ENCODE measurements at regions not wholly inside any gene's neighbourhood (a gene's known extent, or its start where the extent isn't known, plus 50 kb on each side); places are given as distances from the start of the nearest gene placed in this dataset.
"Not testable (repeated sequence)": the region's sequence is repeated elsewhere in the genome, so short reads cannot be mapped to it uniquely, and the experiment has no call there.

DNA sequence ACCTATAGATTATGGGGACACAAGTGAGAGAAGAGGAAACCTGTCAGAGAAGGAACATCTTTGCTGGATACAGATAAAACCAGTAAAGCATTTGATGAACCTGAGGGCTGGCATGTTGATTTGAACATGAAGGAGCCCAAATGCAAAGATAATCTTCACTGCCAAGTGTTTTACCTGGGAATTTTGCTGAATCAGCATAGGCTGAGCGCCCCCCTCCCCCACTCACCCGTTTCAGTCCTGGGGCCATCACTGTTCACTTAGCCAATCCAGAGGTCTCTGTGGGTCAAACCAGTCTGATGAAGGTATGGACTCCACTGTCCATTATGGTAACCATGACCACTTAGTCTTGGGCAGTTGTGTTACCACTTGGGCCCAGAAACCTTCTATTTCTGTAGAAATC lies 466.0 kb upstream of the GRM7 start:
- POLR2A ChIA-PET (ENCODE audit: partially characterized antibody): no interaction called here
- H3K4me1 Mint-ChIP-seq: no peaks in the 10 kb centered on the region
- H3K27ac ChIP-seq (ENCODE audit: low read depth, low read length): no peak overlapping the region
- peaks cover 0 to 7% (median 1%) of the 10 kb centered on the region in 8 donors for H3K9me3 Mint-ChIP-seq
- H3K4me3 ChIP-seq (ENCODE audit: low read length in 2 of 2): no peak overlapping the region
- no peak overlapping the region for H3K4me3 Mint-ChIP-seq
- H3K27ac Mint-ChIP-seq: no peak overlapping the region
- intact Hi-C loops (cut with micrococcal nuclease): no loop called here
- no peaks in the 10 kb centered on the region for H3K9me3 ChIP-seq (ENCODE audit: control insufficient read depth in 1 of 2, low read length in 2 of 2)
- H3K4me1 ChIP-seq (ENCODE audit: insufficient read depth, low read length): no peaks in the 10 kb centered on the region
- CTCF ChIA-PET (ENCODE audit: partially characterized antibody): no interaction called here
- H3K27me3 ChIP-seq (ENCODE audit: insufficient read depth, low read length): no peaks in the 10 kb centered on the region
- H3K27me3 Mint-ChIP-seq: no peaks in the 10 kb centered on the region
- H3K36me3 Mint-ChIP-seq: no peaks in the 10 kb centered on the region
- no peaks in the 10 kb centered on the region for H3K36me3 ChIP-seq (ENCODE audit: insufficient read depth, low read length)
- DNase-seq: no peak

DNA sequence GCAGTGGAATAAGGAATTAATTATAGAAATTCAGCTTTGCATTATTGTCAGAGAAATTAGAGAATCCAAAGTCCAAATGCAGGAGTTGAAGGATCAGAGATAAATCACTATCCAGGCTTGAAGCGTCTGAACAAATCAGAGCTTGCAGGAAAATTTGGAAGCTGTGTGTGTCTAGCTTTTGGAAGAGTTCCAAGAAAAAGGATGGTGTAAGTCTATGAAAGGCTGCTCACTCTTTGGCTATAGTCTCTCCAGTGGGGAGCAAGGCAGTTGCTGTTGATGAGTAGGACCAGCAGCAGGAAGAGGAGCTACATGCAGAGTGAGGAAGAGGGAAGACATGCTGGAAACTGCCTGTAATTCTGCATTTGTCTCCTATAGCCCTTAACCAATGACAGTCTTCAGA lies 464.3 kb upstream of the GRM7 start:
- peaks cover 0 to 7% (median 1%) of the 10 kb centered on the region in 8 donors for H3K9me3 Mint-ChIP-seq
- H3K27me3 Mint-ChIP-seq: no peaks in the 10 kb centered on the region
- no peak for DNase-seq
- POLR2A ChIA-PET (ENCODE audit: partially characterized antibody): no interaction called here
- Histone ChIP-seq H3K27me3 (ENCODE audit: insufficient read depth, low read length) (no peaks in the 10 kb centered on the region), H3K9me3 (ENCODE audit: control insufficient read depth in 1 of 2, low read length in 2 of 2) (no peaks in the 10 kb centered on the region), H3K4me3 (ENCODE audit: low read length in 2 of 2) (no peak overlapping the region), H3K4me1 (ENCODE audit: insufficient read depth, low read length) (no peaks in the 10 kb centered on the region), H3K27ac (ENCODE audit: low read depth, low read length) (no peak overlapping the region), H3K36me3 (ENCODE audit: insufficient read depth, low read length) (no peaks in the 10 kb centered on the region)
- intact Hi-C loops (cut with micrococcal nuclease): no loop called here
- CTCF ChIA-PET (ENCODE audit: partially characterized antibody): no interaction called here
- no peak overlapping the region for H3K27ac Mint-ChIP-seq
- H3K4me1 Mint-ChIP-seq: no peaks in the 10 kb centered on the region
- no peaks in the 10 kb centered on the region for H3K36me3 Mint-ChIP-seq
- H3K4me3 Mint-ChIP-seq: no peak overlapping the region

DNA sequence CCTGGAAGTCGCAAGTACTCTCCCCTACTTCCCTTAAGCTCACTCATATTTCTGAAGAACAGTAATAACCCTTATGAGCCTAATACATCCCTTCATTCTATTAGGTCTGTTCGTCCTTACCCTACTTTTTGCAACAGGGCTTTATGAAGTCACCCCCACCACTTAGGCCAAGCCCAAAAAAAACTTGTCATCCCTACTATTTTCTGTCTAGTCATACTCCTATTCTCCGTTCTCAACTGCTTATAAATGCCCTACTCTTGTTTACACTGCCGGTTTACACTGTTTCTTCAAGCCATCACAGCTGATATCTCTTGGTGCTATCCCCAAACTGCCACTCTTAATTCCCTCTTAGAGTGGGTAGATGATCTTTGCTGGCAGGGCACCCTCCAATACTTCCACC lies 458.2 kb upstream of the GRM7 start:
- H3K27me3 ChIP-seq (ENCODE audit: insufficient read depth, low read length); CTCF ChIA-PET (ENCODE audit: partially characterized antibody); intact Hi-C loops (cut with micrococcal nuclease); H3K4me1 Mint-ChIP-seq; H3K36me3 Mint-ChIP-seq; H3K4me1 ChIP-seq (ENCODE audit: insufficient read depth, low read length); POLR2A ChIA-PET (ENCODE audit: partially characterized antibody); DNase-seq; H3K27ac ChIP-seq (ENCODE audit: low read depth, low read length); H3K27me3 Mint-ChIP-seq; H3K9me3 ChIP-seq (ENCODE audit: control insufficient read depth in 1 of 2, low read length in 2 of 2); H3K36me3 ChIP-seq (ENCODE audit: insufficient read depth, low read length); H3K4me3 ChIP-seq (ENCODE audit: low read length in 2 of 2); H3K4me3 Mint-ChIP-seq; H3K27ac Mint-ChIP-seq: not testable (repeated sequence)
- peaks cover 0 to 14% (median 4%) of the 10 kb centered on the region in 8 donors for H3K9me3 Mint-ChIP-seq

DNA sequence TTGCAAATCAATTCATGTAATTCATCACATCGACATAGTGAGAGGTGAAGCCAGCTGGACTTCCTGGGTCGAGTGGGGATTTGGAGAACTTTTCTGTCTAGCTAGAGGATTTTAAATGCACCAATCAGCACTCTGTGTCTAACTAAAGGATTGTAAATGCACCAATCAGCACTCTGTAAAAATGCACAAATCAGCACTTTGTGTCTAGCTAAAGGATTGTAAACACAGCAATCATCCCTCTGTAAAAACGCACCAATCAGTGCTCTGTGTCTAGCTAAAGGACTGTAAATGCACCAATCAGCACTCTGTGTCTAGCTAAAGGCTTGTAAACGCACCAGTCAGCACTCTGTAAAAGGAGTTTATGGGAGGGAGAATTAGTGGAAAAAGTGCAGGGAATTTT lies 454.0 kb upstream of the GRM7 start:
- intact Hi-C loops (cut with micrococcal nuclease); CTCF ChIA-PET (ENCODE audit: partially characterized antibody); H3K4me1 Mint-ChIP-seq; POLR2A ChIA-PET (ENCODE audit: partially characterized antibody); H3K27me3 ChIP-seq (ENCODE audit: insufficient read depth, low read length); H3K36me3 Mint-ChIP-seq; H3K4me1 ChIP-seq (ENCODE audit: insufficient read depth, low read length); H3K27ac ChIP-seq (ENCODE audit: low read depth, low read length); H3K27ac Mint-ChIP-seq; DNase-seq; H3K9me3 Mint-ChIP-seq; H3K9me3 ChIP-seq (ENCODE audit: control insufficient read depth in 1 of 2, low read length in 2 of 2); H3K4me3 Mint-ChIP-seq; H3K27me3 Mint-ChIP-seq; H3K36me3 ChIP-seq (ENCODE audit: insufficient read depth, low read length); H3K4me3 ChIP-seq (ENCODE audit: low read length in 2 of 2): not testable (repeated sequence)

DNA sequence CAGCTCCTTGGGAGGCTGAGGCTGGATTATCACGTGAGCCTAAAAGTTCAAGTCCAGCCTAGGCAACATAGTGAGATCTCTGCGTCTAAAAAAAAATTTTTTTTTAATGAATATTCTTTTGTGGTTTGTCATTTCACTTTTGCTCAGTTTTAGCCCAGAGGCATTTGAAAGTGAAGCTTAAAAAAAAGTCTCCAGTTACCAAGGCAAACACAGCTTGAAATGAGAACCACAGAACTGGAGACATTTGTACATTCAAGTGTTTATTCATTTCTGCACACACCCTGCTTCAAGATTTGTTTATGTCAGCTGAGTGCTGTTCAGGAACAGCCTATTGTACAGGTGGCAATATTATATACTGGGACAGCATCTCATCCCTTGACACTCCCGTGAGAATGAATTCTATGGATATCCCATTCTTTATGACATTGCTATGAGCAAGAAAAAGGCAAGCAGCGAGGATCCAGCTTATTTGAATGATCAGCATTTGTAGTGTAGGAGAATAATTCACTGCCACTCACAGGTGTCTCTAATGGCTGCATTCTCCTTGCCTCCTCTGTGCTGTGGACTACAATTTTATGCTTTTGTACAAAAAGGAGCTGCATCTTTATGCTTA lies 444.8 kb upstream of the GRM7 start:
- intact Hi-C loops (cut with micrococcal nuclease): no loop called here
- POLR2A ChIA-PET (ENCODE audit: partially characterized antibody): no interaction called here

DNA sequence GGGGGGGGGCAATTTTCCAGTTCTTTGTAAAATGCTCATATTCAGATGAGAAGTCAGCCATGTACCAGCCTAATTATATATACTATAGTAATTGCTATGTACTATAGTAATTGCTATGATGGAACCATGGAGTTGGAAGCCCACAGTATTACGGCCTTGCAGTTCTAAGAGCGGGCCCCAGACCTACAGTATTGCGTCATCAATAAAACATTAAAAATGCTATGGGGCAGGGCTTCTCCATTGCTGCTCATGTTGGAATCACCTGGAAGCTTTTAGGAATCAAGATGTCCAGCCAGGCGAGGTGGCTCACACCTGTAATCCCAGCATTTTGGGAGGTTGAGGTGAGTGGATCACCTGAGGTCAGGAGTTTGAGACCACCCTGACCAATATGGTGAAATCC lies 443.7 kb upstream of the GRM7 start:
- Mint-ChIP-seq H3K27ac (no peak overlapping the region), H3K27me3 (no peaks in the 10 kb centered on the region), H3K36me3 (no peaks in the 10 kb centered on the region), H3K4me3 (no peak overlapping the region), H3K4me1 (no peaks in the 10 kb centered on the region), H3K9me3 (peaks cover 0 to 7% (median 4%) of the 10 kb centered on the region in 8 donors)
- POLR2A ChIA-PET (ENCODE audit: partially characterized antibody): no interaction called here
- DNase-seq: no peak
- Histone ChIP-seq H3K9me3 (ENCODE audit: control insufficient read depth in 1 of 2, low read length in 2 of 2) (no peaks in the 10 kb centered on the region), H3K4me1 (ENCODE audit: insufficient read depth, low read length) (no peaks in the 10 kb centered on the region), H3K27ac (ENCODE audit: low read depth, low read length) (no peak overlapping the region), H3K36me3 (ENCODE audit: insufficient read depth, low read length) (no peaks in the 10 kb centered on the region), H3K27me3 (ENCODE audit: insufficient read depth, low read length) (no peaks in the 10 kb centered on the region), H3K4me3 (ENCODE audit: low read length in 2 of 2) (no peak overlapping the region)
- intact Hi-C loops (cut with micrococcal nuclease): no loop called here
- CTCF ChIA-PET (ENCODE audit: partially characterized antibody): no interaction called here

More for the DNA sequence above, 444.8 kb upstream of the GRM7 start:
- Histone ChIP-seq H3K27me3 (ENCODE audit: insufficient read depth, low read length) (no peaks in the 10 kb centered on the region), H3K9me3 (ENCODE audit: control insufficient read depth in 1 of 2, low read length in 2 of 2) (no peaks in the 10 kb centered on the region), H3K4me3 (ENCODE audit: low read length in 2 of 2) (no peak overlapping the region), H3K4me1 (ENCODE audit: insufficient read depth, low read length) (no peaks in the 10 kb centered on the region), H3K27ac (ENCODE audit: low read depth, low read length) (no peak overlapping the region), H3K36me3 (ENCODE audit: insufficient read depth, low read length) (no peaks in the 10 kb centered on the region)
- Mint-ChIP-seq H3K4me3 (no peak overlapping the region), H3K27ac (no peak overlapping the region), H3K36me3 (no peaks in the 10 kb centered on the region), H3K4me1 (no peaks in the 10 kb centered on the region), H3K27me3 (no peaks in the 10 kb centered on the region), H3K9me3 (peaks cover 0 to 7% (median 2%) of the 10 kb centered on the region in 8 donors)
- CTCF ChIA-PET (ENCODE audit: partially characterized antibody): no interaction called here
- DNase-seq: no peak

DNA sequence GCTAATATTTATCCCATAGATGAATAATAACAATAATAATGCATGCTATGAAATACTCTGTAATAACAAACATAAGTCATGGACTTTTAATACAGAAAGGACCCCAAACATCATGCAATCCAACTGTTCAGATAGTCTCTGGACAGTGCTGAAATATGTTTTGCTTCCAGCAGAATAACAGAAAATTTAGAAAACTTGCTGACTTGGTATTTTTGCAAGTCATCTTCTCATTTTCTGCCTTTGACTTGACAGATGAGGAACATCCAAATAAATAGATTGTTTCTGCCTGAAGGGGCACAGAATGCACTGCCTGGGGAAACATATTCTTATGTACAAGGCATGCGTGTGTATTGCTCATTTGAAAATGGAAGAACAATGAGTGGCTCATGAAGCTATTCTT lies 442.4 kb upstream of the GRM7 start:
- DNase-seq: no peak
- H3K27me3 Mint-ChIP-seq: no peaks in the 10 kb centered on the region
- no peaks in the 10 kb centered on the region for H3K4me1 Mint-ChIP-seq
- peaks cover 0 to 13% (median 6%) of the 10 kb centered on the region in 8 donors for H3K9me3 Mint-ChIP-seq
- H3K36me3 ChIP-seq (ENCODE audit: insufficient read depth, low read length): no peaks in the 10 kb centered on the region
- CTCF ChIA-PET (ENCODE audit: partially characterized antibody): no interaction called here
- no peak overlapping the region for H3K27ac Mint-ChIP-seq
- no peaks in the 10 kb centered on the region for H3K36me3 Mint-ChIP-seq
- H3K4me1 ChIP-seq (ENCODE audit: insufficient read depth, low read length): no peaks in the 10 kb centered on the region
- H3K4me3 ChIP-seq (ENCODE audit: low read length in 2 of 2): no peak overlapping the region
- H3K4me3 Mint-ChIP-seq: no peak overlapping the region
- no peaks in the 10 kb centered on the region for H3K27me3 ChIP-seq (ENCODE audit: insufficient read depth, low read length)
- no peaks in the 10 kb centered on the region for H3K9me3 ChIP-seq (ENCODE audit: control insufficient read depth in 1 of 2, low read length in 2 of 2)
- POLR2A ChIA-PET (ENCODE audit: partially characterized antibody): no interaction called here
- intact Hi-C loops (cut with micrococcal nuclease): no loop called here
- no peak overlapping the region for H3K27ac ChIP-seq (ENCODE audit: low read depth, low read length)

All from CD4-positive, alpha-beta memory T cell (primary cell).